ENCODE measurements at regions not wholly inside any gene's neighbourhood (a gene's known extent, or its start where the extent isn't known, plus 50 kb on each side); places are given as distances from the start of the nearest gene placed in this dataset.

DNA sequence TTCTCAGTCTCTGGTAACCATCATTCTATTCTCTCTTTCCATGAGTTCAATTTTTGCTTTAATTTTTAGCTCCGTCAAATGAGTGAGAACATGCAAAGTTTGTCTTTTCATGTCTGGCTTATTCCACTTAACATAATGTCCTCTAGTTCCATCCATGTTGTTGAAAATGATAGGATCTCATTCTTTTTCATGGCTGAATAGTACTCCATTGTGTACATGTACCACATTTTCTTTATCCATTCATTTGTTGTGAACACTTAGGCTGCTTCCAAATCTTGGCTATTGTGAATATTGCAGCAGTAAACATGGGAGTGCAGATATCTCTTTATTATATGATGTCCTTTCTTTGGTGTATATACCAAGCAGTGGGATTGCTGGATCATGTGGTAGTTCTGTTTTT is 145.4 kb upstream of the E2F7 start:
- Mint-ChIP-seq H3K27me3 (ENCODE audit: insufficient read depth, low read depth) (peaks cover 3% of the 10 kb centered on the region), H3K27ac (no peak overlapping the region), H3K9me3 (peaks cover 18% of the 10 kb centered on the region), H3K4me1 (no peaks in the 10 kb centered on the region), H3K36me3 (no peaks in the 10 kb centered on the region), H3K4me3 (no peak overlapping the region)
- TF ChIP-seq, protein P1, sequence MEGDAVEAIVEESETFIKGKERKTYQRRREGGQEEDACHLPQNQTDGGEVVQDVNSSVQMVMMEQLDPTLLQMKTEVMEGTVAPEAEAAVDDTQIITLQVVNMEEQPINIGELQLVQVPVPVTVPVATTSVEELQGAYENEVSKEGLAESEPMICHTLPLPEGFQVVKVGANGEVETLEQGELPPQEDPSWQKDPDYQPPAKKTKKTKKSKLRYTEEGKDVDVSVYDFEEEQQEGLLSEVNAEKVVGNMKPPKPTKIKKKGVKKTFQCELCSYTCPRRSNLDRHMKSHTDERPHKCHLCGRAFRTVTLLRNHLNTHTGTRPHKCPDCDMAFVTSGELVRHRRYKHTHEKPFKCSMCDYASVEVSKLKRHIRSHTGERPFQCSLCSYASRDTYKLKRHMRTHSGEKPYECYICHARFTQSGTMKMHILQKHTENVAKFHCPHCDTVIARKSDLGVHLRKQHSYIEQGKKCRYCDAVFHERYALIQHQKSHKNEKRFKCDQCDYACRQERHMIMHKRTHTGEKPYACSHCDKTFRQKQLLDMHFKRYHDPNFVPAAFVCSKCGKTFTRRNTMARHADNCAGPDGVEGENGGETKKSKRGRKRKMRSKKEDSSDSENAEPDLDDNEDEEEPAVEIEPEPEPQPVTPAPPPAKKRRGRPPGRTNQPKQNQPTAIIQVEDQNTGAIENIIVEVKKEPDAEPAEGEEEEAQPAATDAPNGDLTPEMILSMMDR (IDR thresholded peaks at IDR 0.05), result no peak
- no peak for TF ChIP-seq EZH2 (IDR thresholded peaks at IDR 0.05)
- no peak for TF ChIP-seq EZH2phosphoT487 (IDR thresholded peaks at IDR 0.05)
- H3K4me1 ChIP-seq, result peaks cover 7% of the 10 kb centered on the region
- no peak overlapping the region for H3K27ac ChIP-seq
- no peaks in the 10 kb centered on the region for H3F3A ChIP-seq (ENCODE audit: low read depth)
- H3K9ac ChIP-seq, result no peak overlapping the region
- H3K79me2 ChIP-seq (ENCODE audit: low read depth), result no peaks in the 10 kb centered on the region
- no peaks in the 10 kb centered on the region for H3K36me3 ChIP-seq
- no peak overlapping the region for H2AFZ ChIP-seq (replicated peaks)
- DNase-seq (ENCODE audit: low spot score), result no peak
- no peaks in the 10 kb centered on the region for H3K27me3 ChIP-seq
- H4K20me1 ChIP-seq (ENCODE audit: low read depth), result no peaks in the 10 kb centered on the region
- no peaks in the 10 kb centered on the region for H3K9me3 ChIP-seq (ENCODE audit: low read depth)
- H3K4me3 ChIP-seq, result no peak overlapping the region
- no peak overlapping the region for H3K4me2 ChIP-seq

DNA sequence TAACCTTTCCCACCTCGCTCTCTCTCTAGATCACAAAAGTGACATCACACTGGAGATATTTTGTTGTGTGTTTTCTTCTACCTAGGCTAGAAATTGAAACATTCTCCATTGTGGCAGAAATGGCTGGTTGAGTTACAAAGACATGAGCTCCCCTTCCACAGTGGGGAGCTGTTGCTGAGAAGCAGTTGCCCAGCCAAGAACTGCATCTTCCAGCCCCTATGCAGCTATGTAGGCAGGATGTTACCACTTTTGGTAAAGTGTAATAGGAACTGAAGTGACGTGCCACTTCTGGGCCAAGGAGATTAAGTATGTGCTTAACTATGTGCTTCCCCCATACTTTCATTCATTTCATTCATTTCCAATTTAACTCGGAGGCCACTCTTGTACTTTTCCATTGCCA is 138.7 kb upstream of the E2F7 start:
- H3K4me1 Mint-ChIP-seq, result no peaks in the 10 kb centered on the region
- Histone ChIP-seq H3F3A (ENCODE audit: low read depth) (no peaks in the 10 kb centered on the region), H3K36me3 (no peaks in the 10 kb centered on the region), H2AFZ (replicated peaks) (no peak overlapping the region), H3K79me2 (ENCODE audit: low read depth) (no peaks in the 10 kb centered on the region), H4K20me1 (ENCODE audit: low read depth) (no peaks in the 10 kb centered on the region), H3K4me2 (no peak overlapping the region), H3K27ac (no peak overlapping the region), H3K9me3 (ENCODE audit: low read depth) (no peaks in the 10 kb centered on the region), H3K27me3 (no peaks in the 10 kb centered on the region), H3K4me3 (no peak overlapping the region), H3K9ac (no peak overlapping the region), H3K4me1 (no peaks in the 10 kb centered on the region)
- H3K36me3 Mint-ChIP-seq, result no peaks in the 10 kb centered on the region
- H3K9me3 Mint-ChIP-seq, result peaks cover 5% of the 10 kb centered on the region
- no peaks in the 10 kb centered on the region for H3K27me3 Mint-ChIP-seq (ENCODE audit: insufficient read depth, low read depth)
- TF ChIP-seq, protein P1 (IDR thresholded peaks at IDR 0.05), result peak; percentile 43
- no peak for TF ChIP-seq EZH2 (IDR thresholded peaks at IDR 0.05)
- TF ChIP-seq EZH2phosphoT487 (IDR thresholded peaks at IDR 0.05), result no peak
- DNase-seq (ENCODE audit: low spot score), result peak; percentile 34
- H3K4me3 Mint-ChIP-seq, result no peak overlapping the region
- H3K27ac Mint-ChIP-seq, result no peak overlapping the region

DNA sequence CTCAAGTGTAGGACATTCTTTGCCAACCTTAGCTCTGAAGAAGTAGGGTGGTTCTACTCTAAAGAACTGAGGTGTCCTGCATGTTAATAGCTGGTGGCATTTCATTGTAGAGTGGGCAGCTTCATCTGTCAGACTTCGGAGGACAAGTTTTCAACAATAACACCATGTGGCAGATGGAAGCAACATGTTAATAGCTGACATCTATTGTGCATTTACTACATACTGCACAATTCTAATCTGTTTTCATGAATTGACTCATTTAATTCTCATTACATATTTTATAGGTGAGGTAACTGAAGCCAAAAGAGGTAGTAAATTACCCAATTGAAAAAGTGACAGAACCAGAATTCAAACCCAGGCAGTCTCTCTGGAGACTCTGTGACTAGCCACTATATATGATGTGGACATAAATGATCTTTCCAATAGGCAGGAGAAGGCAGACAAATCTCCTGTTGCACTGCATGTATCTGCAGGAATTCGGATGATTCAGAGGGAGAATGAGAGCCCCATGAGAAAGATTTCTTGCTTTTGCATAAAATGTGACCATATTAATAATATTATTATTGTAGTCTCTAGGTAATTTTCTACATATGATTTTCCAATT is 137.2 kb upstream of the E2F7 start:
- H3K4me3 Mint-ChIP-seq, result no peak overlapping the region
- Histone ChIP-seq H2AFZ (replicated peaks) (no peak overlapping the region), H3K79me2 (ENCODE audit: low read depth) (no peaks in the 10 kb centered on the region), H4K20me1 (ENCODE audit: low read depth) (no peaks in the 10 kb centered on the region), H3K4me1 (no peaks in the 10 kb centered on the region), H3K4me2 (no peak overlapping the region), H3K4me3 (no peak overlapping the region), H3F3A (ENCODE audit: low read depth) (no peaks in the 10 kb centered on the region), H3K9ac (no peak overlapping the region), H3K36me3 (no peaks in the 10 kb centered on the region), H3K27ac (no peak overlapping the region), H3K27me3 (no peaks in the 10 kb centered on the region), H3K9me3 (ENCODE audit: low read depth) (peaks cover 6% of the 10 kb centered on the region)
- no peak for DNase-seq (ENCODE audit: low spot score)
- no peaks in the 10 kb centered on the region for H3K27me3 Mint-ChIP-seq (ENCODE audit: insufficient read depth, low read depth)
- H3K4me1 Mint-ChIP-seq, result no peaks in the 10 kb centered on the region
- peaks cover 10% of the 10 kb centered on the region for H3K9me3 Mint-ChIP-seq
- H3K27ac Mint-ChIP-seq, result no peak overlapping the region
- no peaks in the 10 kb centered on the region for H3K36me3 Mint-ChIP-seq
- TF ChIP-seq, protein P1 (IDR thresholded peaks at IDR 0.05), result no peak
- no peak for TF ChIP-seq EZH2 (IDR thresholded peaks at IDR 0.05)
- no peak for TF ChIP-seq EZH2phosphoT487 (IDR thresholded peaks at IDR 0.05)

All from neural progenitor cell (in vitro differentiated cells).